ENCODE measurements at regions not wholly inside any gene's neighbourhood (a gene's known extent, or its start where the extent isn't known, plus 50 kb on each side); places are given as distances from the start of the nearest gene placed in this dataset.

GRCh38 chr4:31592293-31592692 is 872.1 kb downstream of the PCDH7 start:
- TF ChIP-seq, protein P1, sequence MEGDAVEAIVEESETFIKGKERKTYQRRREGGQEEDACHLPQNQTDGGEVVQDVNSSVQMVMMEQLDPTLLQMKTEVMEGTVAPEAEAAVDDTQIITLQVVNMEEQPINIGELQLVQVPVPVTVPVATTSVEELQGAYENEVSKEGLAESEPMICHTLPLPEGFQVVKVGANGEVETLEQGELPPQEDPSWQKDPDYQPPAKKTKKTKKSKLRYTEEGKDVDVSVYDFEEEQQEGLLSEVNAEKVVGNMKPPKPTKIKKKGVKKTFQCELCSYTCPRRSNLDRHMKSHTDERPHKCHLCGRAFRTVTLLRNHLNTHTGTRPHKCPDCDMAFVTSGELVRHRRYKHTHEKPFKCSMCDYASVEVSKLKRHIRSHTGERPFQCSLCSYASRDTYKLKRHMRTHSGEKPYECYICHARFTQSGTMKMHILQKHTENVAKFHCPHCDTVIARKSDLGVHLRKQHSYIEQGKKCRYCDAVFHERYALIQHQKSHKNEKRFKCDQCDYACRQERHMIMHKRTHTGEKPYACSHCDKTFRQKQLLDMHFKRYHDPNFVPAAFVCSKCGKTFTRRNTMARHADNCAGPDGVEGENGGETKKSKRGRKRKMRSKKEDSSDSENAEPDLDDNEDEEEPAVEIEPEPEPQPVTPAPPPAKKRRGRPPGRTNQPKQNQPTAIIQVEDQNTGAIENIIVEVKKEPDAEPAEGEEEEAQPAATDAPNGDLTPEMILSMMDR (IDR thresholded peaks at IDR 0.05) = no peak
- no peak for TF ChIP-seq POLR2A (IDR thresholded peaks at IDR 0.05)
